ENCODE measurements at regions not wholly inside any gene's neighbourhood (a gene's known extent, or its start where the extent isn't known, plus 50 kb on each side); places are given as distances from the start of the nearest gene placed in this dataset.
"Not testable (repeated sequence)": the region's sequence is repeated elsewhere in the genome, so short reads cannot be mapped to it uniquely, and the experiment has no call there.

DNA sequence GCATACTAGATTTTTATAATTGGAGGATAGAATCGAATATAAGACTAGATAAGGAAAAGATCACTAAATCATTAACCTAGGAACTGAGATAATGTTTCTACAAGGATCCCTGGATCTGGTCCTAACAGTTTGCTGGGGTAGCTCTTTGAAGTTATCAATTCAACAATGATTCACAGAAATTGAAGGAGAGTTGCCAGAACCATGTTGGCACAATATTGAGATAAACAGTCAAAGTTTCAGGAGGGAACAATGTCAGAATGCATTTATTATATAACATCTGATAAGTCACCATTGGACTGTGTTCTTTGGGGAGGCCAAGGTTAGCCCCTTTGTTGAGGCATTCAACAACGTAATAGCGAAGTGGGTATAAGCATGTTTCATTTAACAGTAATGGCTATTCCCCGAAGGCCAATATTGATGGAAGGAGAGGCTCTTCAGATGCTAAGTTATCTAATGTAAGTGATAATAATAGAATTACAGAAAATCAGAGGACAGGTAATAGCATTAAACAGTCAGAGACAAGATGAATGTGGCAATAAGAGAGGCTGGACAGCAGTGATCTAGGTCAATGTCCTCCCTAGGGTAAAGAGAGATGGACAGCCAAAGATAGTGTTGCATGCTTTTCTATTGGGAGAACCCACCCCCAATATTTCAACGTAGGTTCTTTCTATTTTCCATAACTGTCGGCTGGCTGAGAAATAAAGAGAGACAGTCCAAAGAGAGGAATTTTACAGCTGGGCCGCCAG is 604.8 kb upstream of the GYPC start:
- no peak for DNase-seq (ENCODE audit: low read depth in 2 of 2)

DNA sequence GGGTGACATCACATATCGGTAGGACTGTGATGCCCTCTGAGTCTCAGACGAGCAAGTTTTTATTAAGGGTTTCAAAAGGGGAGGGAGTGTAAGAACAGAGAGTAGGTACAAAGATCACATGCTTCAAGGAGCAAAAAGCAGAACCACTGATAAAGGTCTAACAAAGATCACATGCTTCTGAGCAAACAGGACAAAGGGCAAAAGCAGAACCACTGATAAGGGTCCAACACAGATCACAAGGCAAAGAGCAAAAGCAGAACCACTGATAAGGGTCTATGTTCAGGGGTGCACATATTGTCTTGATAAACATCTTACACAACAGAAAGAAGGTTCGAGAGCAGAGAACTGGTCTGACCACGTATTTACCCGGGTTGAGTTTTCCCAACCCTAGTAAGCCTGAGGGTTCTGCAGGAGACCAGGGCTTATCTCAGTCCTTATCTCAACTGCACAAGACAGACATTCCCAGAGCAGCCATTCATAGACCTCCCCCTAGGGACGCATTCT is 604.2 kb upstream of the GYPC start:
- DNase-seq (ENCODE audit: low read depth in 2 of 2) = not testable (repeated sequence)

DNA sequence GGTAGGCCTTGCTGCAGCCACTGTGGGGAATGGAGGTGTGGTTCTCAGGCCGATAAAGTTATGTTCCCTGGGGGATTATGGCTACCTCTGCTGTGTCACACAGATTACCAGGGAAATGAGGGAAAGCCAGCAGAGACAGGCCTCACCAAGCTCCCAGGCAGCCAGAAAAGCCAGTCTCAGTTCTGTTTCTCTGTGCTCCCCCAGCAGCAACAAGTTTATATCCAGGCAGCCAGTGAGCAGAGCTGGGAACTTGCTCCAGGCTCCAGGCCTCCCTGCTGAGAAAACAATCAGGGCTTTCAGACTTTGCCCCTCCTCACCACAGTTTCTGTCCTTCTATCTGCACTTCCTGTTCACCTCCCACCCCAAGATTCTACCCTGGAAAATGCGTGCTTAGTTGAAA is 596.6 kb upstream of the GYPC start:
- DNase-seq (ENCODE audit: low read depth in 2 of 2) = no peak

DNA sequence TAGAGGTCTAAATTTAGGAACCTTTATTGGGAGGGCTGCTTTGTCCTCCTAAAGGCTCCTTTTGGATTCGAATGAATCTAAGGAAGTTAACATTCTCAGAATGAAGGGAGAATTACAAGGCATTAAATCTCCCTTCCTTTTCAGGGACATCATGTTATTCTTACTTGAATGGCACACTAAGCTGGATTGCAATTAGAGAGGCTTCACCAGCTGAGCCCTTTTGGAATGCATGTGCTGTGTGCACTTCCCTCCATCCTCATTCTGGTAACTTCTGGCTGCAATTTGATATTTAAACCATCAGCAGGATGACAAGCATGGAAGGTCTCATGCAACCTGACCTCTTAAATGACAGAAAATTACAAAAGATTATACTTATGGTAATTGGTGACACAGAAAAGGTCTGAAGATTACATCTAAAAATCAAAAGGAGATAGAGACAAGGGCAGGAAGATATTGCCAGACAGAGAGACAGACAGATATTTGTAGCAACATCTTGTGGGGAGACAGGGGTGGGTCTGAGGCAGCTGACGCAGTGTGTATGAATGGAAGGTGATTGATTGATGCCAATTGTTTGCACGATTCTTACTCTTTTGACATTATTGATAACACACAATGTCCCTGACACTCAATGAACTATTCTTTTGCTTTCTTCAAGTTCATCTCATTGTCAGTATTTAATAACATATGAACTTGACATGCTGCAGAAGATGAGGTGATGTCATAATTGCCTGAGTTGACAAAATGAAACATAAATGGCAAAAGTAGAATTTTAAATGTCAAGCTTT is 570.8 kb upstream of the GYPC start:
- DNase-seq (ENCODE audit: low read depth in 2 of 2) = no peak

DNA sequence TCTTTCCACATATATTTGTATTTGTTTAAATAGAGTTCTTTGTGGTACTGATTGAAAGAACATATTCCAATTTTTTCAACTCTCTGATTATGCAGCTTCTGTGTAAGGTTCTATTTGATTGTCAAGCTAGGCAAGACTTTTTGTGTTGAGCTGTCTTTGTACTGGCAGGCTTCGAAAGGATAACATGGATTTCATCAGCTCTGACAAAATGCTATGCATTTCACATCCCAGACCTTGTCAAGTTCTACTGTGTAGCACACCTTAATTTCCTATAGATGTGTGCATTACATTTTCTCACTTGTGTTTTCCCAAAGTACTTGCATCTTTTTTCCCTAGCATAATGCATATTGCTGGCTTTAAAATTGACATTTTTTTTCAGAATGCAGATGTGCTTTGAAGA is 555.0 kb upstream of the GYPC start:
- DNase-seq (ENCODE audit: low read depth in 2 of 2) = no peak

DNA sequence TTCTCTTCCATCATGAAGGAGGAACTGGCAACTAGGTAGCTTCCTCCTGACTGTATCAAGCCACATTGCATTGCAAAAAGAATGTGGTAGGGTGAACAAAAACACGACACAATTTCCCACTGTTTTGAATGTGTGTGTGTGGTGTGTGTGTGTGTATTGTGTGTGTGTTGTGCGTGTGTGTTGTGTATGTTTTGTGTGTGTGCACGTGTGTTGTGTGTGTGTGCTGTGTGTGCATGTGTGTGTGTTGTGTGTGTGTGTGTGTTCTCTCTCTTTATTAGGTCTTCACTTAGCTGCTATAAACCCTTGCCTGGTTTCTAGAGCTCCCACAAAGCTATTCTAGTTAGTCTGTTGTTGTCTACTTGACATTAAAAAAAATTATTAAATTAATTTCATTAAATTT is 550.0 kb upstream of the GYPC start:
- no peak for DNase-seq (ENCODE audit: low read depth in 2 of 2)

DNA sequence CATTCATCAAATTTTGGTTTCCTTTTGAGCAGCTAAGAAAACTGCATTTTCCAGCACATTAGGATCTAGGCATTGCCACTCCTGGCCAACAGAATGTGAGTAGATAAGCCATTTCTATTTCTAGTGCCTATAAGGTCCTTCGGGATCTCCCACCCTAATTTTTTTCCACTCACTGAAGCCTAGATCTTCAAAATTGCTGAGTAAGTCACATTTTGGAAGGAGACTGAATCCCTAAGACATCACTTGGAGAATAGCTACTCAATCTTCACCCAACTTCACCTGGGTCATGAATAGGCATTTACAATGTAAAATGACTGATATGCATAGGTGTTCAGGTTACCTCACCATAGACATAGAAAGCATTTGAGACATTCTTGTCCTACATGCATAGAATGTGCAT is 548.1 kb upstream of the GYPC start:
- DNase-seq (ENCODE audit: low read depth in 2 of 2) = no peak

DNA sequence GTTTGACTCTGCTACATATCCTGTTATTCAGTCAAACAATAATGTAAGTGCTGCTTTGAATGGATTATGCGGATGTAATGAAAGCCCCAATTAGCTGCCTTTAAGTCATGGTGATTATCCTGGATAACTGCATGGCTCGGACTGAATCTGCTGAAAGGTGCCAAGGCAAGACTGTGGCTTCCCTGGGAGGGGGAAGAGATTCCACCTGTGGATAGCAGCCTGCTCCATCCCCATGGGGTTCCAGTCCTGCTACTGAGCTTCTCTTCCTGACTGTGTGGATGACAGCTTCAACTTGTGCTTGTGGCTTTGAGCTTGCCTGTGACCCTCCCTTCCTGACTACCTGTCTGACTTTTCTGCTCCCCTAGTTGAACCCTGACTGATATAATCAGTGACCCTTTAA is 540.0 kb upstream of the GYPC start:
- DNase-seq (ENCODE audit: low read depth in 2 of 2) = no peak

DNA sequence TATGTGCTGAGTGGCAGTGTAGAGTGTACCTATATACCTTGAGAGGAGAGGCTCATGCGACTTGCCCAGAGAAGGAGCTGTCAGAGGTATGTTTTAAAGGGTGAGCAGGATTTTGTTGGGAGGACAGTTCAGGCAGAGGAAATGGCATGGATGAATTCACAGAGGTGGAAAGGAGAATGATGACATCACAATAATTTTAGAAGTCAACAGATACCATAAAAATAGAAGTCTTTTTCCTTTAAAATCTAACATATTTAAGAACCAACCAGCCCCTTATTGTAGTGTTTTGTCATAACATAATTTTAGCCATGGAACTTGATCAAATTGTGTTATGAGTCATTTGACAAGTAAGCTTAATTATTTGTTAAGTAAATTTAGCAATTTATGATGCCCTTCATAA is 538.1 kb upstream of the GYPC start:
- DNase-seq (ENCODE audit: low read depth in 2 of 2) = no peak

DNA sequence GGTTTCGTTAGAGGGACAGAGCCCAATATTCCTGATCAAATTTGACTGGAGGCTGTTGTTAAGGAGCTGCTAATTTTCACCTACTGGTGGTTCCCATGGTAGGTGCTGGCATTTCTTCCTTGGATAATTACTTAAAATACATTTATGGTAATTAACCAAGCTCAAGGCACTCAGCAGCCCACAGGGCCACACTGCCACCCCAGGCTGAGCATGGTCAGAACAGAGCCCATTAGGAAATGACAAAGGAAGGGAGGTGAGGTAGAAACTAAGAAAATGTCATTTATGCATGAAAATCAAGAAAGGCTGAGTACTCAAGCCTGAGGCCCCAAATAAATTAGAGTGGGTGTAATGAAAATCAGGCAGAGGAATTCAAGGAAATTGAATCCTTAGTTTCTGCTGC is 510.2 kb upstream of the GYPC start:
- no peak for DNase-seq (ENCODE audit: low read depth in 2 of 2)

DNA sequence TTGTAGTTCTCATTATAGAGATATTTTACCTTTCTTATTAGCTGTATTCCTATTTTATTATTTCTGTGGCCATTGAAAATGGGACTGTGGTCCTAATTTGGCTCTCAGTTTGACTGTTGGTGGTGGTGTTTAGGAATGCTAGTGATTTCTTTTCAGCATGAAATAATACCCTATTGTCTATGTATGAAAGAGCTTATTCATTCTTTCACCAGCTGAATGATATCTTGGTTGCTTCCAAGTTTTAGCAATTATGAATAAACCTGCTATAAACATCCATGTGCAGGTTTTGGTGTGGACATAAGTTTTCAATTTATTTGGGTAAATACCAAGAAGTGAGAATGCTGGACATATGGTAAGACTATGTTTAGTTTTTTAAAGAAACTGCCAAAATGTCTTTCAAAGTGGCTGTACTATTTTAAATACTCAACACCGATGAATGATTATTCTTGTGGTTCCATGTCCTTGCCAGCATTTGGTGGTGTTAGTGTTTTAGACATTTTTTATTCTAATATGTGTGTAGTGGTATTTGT is 501.6 kb upstream of the GYPC start:
- no peak for DNase-seq (ENCODE audit: low read depth in 2 of 2)

DNA sequence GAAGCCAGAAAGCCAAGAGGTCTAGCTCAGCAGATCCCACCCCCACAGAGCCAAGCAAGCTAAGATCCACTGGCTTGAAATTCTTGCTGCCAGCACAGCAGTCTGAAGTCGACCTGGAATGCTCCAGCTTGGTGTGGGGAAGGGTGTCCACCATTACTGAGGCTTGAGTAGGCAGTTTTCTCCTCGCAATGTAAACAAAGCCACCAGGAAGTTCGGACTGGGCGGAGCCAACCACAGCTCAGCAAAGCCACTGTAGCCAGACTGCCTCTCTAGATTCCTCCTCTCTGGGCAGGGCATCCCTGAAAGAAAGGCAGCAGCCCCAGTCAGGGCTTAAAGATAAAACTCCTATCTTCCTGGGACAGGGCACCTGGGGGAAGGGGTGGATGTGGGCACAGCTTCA is 495.0 kb upstream of the GYPC start:
- DNase-seq (ENCODE audit: low read depth in 2 of 2) = not testable (repeated sequence)

DNA sequence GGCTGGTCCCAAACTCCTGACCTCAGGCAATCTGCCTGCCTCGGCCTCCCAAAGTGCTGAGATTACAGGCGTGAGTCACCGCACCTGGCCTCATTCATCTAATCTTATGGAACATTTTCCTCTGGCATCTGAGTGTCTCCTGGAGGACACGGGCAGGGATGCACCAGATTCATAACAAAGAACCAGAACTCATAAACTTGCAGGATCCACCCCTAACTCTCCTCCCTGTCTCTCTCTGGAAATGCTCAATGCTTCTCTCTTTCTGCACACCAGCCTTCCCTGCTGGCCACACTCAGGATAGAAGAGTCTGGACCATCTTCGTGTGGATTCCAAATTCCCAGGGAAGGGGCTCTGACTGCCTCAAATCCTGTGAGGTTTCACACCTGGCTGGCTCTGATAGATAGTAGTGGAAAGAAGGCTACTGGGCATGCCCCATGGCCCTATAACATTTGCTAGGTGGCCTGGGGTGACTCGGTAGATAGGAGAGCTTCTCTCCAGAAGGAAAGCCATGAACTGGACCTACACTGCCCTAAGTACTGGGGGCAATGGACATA is 483.2 kb upstream of the GYPC start:
- DNase-seq (ENCODE audit: low read depth in 2 of 2) = no peak

DNA sequence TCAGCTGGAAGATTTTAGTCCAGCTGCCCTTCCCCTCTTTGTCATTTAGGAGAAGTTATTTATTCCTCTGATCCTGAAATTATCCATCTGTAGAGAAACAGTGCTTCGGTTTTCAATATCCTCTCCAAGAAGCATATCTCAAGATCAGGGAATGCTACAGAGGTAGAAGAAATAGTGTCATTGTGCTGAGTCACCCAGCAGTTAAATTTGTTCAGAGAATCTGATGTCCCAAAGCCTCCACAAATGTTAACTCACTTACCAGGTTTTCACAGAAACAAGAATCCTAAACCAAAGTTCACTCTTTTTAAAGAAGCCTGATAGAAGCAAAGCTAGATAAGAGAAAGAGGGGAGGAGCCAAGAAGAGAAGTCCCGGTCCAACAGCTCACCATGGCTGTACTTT is 480.7 kb upstream of the GYPC start:
- DNase-seq (ENCODE audit: low read depth in 2 of 2) = no peak

DNA sequence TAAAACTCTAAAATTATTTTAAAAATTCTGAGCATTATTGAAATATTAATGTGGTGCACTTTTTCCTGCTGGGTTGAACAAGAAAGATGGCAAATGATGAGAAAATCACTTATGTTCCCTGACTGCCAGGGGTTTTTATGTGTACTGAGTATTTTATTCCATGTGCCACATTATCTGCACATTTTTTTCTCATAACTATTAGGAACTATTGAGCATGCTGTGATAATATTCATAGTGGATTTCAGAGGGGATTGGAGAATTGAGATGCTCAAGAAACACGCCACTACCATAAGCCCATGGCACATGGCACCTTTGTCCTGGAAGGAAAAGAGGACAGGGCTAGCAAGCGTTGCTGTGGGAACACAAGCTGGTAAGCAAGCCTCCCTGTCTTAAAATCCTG is 478.5 kb upstream of the GYPC start:
- no peak for DNase-seq (ENCODE audit: low read depth in 2 of 2)

DNA sequence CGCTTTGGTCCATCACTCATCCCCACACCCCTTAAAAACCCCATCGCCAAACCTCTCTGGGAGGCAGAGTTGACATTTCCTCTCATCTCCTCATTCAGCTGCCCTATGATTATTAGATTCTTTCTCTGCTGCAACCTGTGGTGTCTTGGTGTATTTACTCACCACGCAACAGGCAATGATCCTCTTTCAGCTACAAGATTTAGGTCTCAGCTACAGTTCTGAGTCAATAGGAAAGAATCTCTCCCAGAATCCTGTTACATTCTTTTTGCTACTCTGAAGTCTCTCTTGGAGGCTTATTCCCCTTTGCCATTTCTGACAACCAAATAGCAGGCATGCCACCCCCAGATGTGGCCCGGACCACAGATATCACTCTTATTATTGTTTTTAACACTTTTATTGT is 468.3 kb upstream of the GYPC start:
- DNase-seq (ENCODE audit: low read depth in 2 of 2) = no peak

DNA sequence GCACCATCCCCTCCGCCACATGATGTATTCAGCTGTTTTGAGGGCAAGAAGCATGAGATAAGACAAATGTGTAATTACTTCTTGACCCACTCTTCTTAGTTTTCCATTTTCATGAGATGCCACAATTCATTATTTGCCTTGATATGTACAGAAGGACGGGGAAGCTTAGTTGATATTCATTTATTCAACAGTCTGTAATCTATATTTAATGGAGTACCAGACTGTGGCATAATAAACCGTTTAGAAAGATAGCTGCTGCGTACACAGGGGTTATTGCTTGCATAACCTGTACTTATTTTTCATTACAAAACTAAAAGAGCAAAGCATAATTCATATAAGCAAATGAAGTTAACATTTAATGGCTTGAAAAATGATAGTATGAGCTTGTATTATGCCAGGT is 466.4 kb upstream of the GYPC start:
- no peak for DNase-seq (ENCODE audit: low read depth in 2 of 2)

DNA sequence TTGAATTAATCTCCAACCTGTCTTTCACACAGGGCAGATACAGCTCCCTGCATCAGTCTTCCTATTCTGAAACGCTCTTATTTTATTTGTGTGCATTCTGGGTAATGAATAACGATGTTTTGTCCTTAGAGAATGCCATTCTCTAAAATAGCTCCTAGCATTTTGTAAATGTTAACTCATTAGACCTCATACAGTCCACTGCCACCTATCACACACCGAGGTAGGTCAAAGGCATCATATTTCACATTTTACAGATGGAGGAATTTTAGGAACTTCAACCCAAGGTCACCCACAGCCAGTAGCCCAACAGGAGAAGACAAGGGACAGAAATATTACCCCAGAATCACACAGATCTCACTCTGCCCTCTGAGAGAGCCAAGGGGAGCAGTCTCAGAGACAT is 455.4 kb upstream of the GYPC start:
- no peak for DNase-seq (ENCODE audit: low read depth in 2 of 2)

DNA sequence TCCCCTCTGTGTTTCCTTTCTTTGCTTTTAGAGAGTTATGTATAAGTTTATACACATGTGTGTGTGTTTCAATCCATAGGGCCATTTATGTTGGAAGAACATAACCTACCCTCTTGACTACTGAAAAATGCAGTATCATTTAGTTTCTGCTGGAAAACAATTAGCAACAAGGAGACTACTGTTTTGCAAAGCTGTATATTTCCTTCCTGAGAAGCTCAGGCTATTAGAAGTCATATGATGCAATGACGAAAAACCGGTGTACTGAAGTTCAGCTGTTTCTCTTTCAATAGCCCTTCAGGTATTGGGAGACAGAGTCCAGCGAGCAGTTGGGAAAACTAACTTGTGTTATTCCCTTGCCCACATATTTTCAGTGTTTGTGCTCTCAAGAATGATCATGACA is 447.7 kb upstream of the GYPC start:
- DNase-seq (ENCODE audit: low read depth in 2 of 2) = no peak

DNA sequence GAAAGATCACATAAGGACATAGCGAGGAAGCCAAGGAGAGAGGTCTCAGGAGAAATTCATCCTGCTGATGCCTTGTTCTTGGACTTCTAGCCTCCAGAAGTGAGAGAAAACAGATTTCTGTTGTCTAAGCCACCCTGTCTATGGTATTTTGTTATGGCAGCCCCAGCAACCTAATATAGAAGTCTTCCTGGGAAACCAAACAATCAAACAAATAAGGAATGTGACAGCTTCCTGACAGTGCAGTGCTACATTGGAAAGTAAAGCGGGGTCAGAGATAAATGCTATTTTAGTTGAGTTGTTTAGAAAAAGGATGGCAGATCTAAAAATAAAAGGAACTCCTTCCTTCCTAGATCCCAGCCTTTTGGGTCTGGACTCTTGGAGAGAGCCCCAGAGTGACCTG is 443.2 kb upstream of the GYPC start:
- DNase-seq (ENCODE audit: low read depth in 2 of 2) = no peak

DNA sequence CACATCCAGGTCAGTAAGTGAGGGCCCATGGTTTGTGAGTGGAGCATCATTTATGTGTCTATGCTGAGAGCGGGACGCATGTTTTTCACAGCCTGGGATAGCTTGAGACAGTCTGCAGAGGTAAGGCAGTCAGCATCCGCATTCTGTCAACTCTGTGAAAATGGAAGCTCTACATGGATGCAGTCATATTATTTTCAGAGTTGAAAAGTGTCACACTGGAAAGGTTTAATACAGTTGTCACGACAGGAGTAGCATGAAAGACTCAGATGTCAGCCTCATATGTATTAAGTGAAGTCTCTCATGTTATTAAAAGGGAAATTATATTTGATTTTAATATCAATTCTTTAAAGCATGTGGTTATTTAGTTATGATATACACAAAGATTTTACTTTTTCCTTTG is 436.9 kb upstream of the GYPC start:
- no peak for DNase-seq (ENCODE audit: low read depth in 2 of 2)

DNA sequence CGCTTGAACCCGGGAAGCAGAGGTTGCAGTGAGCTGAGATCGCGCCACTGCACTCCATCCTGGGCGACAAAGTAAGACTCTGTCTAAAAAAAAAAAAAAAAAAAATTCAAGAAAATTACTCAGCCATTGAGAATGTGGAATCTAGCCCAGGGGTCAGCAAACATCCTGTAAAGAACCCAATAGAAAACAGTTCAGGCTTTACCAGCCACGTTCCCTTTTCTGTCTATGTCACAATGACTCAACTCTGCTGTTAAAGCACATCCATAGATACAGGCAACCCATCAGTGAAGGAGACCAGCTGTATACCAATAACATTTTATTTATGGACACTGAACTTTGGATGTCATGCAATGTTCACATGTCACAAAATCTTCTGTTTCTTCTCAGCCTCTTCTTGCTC is 435.6 kb upstream of the GYPC start:
- DNase-seq (ENCODE audit: low read depth in 2 of 2) = no peak

DNA sequence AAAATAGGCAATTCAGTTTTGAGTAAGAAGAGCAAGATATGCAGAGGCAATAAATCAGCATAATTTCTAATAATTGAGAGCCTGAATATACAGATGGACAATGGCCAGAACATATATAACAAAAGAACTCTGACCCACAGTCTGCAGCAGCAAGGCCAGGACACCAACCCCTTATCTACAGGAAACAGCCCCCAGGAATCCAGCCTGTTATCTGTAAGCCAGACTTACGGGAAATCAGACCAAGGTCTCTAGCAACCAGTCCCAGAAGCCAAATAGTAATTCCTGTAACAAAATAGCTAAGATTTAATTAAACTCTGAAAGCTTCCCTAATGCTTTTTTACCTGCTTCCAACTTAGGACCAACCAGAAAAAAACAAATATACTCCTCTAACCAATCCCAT is 434.5 kb upstream of the GYPC start:
- no peak for DNase-seq (ENCODE audit: low read depth in 2 of 2)
